Heart left ventricle (tissue), 13 donors: ENCODE measurements at regions not wholly inside any gene's neighbourhood (a gene's known extent, or its start where the extent isn't known, plus 50 kb on each side); places are given as distances from the start of the nearest gene placed in this dataset.

ENCODE experiments used
- POLR2A ChIP-seq, 2 donors: fragments of 450-650 bp; IDR thresholded peaks; one replicate each; pipeline ENCODE4 v1.6.1; 2017; ENCODE audit warnings: antibody characterized with exemption in 2 of 2, mild to moderate bottlenecking in 2 of 2, moderate library complexity in 2 of 2
- TF ChIP-seq, protein P1 (sequence below), 12 donors: fragments of 200-600 bp; sonication (generic) in 4 of 12; IDR thresholded peaks; one replicate each; pipeline versions ENCODE4 v1.5.0 to v1.8.0; 2018 to 2022; ENCODE audit warnings: antibody characterized with exemption in 12 of 12, mild to moderate bottlenecking in 5 of 12
- donor health status: ischemic (EF 13 %, LVEDD 7.1; RV severe dilation, severe dysfunction).
- donor health status: DM: no; HTN: yes; CAD: no.
- donor health status: DM: no; HTN: no; CAD: no.
- donor health status: ischemic (EF 25% LVEDD 6.9; RV normal size, moderate dysfunction).
- donor health status: ischemic (EF 25% LVEDD 5.7; RV mildly dilated, moderate dysfunction).
- donor health status: ischemic (EF 35%, LVEDD 5.7; RV mildly dilated, moderate dysfunction).
- donor health status: nonischemic (EF 11% LVEDD 7.7; RV severe dilation, severe dysfunction).
- donor health status: DM: yes; HTN: yes; CAD: no.
- donor health status: PGD.
- donor health status: ischemic (EF 29% LVEDD 5.4; RV normal size, mild dysfunction).
- donor health status: nonischemic (EF 23%, LVEDD 6.1; RV moderate dilation, normal function).

DNA sequence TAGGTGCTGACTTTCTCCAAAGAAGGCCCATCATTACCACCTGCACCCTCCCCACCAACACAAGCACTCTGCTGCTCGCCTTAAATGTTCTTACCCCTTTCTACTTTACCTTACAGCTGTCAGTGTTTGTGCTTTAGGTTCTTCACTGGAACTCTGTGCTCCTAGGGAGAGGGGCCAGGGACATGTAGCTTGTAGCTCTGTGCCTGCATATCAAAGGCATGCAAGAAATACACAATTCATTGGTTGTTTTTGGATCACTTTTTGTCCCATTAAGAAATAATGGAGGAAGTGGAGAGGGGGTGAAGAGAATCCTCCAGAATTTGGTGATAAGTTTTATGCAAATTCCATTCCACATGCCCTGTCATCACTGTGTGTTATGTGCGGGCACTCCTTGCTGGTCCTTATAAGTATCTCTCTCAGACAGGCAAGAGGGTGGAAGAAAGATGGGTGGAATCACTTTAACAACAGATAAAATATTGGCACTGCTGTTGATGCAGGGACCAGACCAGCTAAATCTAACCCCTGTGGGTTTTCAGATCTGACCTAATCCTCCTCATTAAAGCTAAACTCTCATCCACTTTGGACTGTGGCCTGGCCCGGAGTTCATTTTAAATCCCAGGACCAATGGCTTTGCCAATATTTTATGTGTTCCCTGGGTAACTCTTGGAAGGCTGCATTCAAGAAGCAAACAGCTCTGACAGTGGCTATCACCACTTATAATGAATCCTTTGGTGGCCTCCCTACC lies 375.8 kb upstream of the NFE2L3 start:
- TF ChIP-seq, protein P1, sequence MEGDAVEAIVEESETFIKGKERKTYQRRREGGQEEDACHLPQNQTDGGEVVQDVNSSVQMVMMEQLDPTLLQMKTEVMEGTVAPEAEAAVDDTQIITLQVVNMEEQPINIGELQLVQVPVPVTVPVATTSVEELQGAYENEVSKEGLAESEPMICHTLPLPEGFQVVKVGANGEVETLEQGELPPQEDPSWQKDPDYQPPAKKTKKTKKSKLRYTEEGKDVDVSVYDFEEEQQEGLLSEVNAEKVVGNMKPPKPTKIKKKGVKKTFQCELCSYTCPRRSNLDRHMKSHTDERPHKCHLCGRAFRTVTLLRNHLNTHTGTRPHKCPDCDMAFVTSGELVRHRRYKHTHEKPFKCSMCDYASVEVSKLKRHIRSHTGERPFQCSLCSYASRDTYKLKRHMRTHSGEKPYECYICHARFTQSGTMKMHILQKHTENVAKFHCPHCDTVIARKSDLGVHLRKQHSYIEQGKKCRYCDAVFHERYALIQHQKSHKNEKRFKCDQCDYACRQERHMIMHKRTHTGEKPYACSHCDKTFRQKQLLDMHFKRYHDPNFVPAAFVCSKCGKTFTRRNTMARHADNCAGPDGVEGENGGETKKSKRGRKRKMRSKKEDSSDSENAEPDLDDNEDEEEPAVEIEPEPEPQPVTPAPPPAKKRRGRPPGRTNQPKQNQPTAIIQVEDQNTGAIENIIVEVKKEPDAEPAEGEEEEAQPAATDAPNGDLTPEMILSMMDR (IDR thresholded peaks at IDR 0.05): no peak
- no peak for TF ChIP-seq POLR2A (IDR thresholded peaks at IDR 0.05)
